IPS-20b (cell line): ENCODE measurements at regions not wholly inside any gene's neighbourhood (a gene's known extent, or its start where the extent isn't known, plus 50 kb on each side); places are given as distances from the start of the nearest gene placed in this dataset.

Source experiments
- H3K27ac ChIP-seq: one replicate; pipeline ENCODE4 v1.5.1; 2013; ENCODE audit warnings: low read length
- H3K27me3 ChIP-seq: 2 replicates; pipeline ENCODE4 v1.6.1; 2013; ENCODE audit warnings: mild to moderate bottlenecking, low read length, inconsistent platforms; ENCODE audit not compliant: insufficient read depth
- H3K36me3 ChIP-seq: 2 replicates; pipeline ENCODE4 v1.6.1; 2013; ENCODE audit warnings: low read depth, mild to moderate bottlenecking, inconsistent platforms, low read length, moderate library complexity; ENCODE audit not compliant: insufficient read depth
- H3K4me1 ChIP-seq: 2 replicates; pipeline ENCODE4 v1.6.1; 2013; ENCODE audit warnings: mild to moderate bottlenecking, control low read depth, inconsistent platforms, low read length, moderate library complexity; ENCODE audit not compliant: insufficient read depth
- H3K4me3 ChIP-seq: 2 replicates; pipeline ENCODE4 v1.5.1; 2013; ENCODE audit warnings: mild to moderate bottlenecking, low read length, inconsistent platforms
- H3K9ac ChIP-seq: 2 replicates; pipeline ENCODE4 v1.6.1; 2013; ENCODE audit warnings: low read depth, mild to moderate bottlenecking, inconsistent platforms, low read length, moderate library complexity
- H3K9me3 ChIP-seq: 2 replicates; pipeline ENCODE4 v1.6.1; 2013; ENCODE audit warnings: mild to moderate bottlenecking, low read depth, low read length, inconsistent platforms; ENCODE audit not compliant: insufficient read depth

- Histone ChIP-seq H3K36me3 (no peaks in the 10 kb centered on the region), H3K4me1 (no peaks in the 10 kb centered on the region), H3K27ac (no peak overlapping the region), H3K9me3 (no peaks in the 10 kb centered on the region), H3K9ac (no peak overlapping the region), H3K27me3 (no peaks in the 10 kb centered on the region), H3K4me3 (no peak overlapping the region)
Measured at GRCh38 chr10:105855791-105856190, 1214.7 kb downstream of the SORCS3 start.

- H3K27ac ChIP-seq, result no peak overlapping the region
Measured at GRCh38 chr10:105844676-105845570, 1203.8 kb downstream of the SORCS3 start.

GRCh38 chr10:105844241-105844640 lies 1203.2 kb downstream of the SORCS3 start:
- H3K4me1 ChIP-seq, result peaks cover 24% of the 10 kb centered on the region
- H3K27me3 ChIP-seq, result no peaks in the 10 kb centered on the region
- peak overlapping the region; percentile 43; the same call in 1 of the 2 replicates for H3K4me3 ChIP-seq
- no peak overlapping the region for H3K27ac ChIP-seq
- 0 out of 2 replicates have a peak, but pooled peaks cover under 1% of the 10 kb centered on the region for H3K9me3 ChIP-seq
- H3K36me3 ChIP-seq, result no peaks in the 10 kb centered on the region
- peak overlapping the region; percentile 31; the same call in 1 of the 2 replicates for H3K9ac ChIP-seq

More at GRCh38 chr10:105844676-105845570, 1203.8 kb downstream of the SORCS3 start:
- H3K27me3 ChIP-seq, result no peaks in the 10 kb centered on the region
- peaks cover 24% of the 10 kb centered on the region for H3K4me1 ChIP-seq
- H3K36me3 ChIP-seq, result no peaks in the 10 kb centered on the region
- H3K9me3 ChIP-seq, result peaks cover 4% of the 10 kb centered on the region; the same call in 1 of the 2 replicates
- peak overlapping the region; percentile 43; the same call in 1 of the 2 replicates for H3K4me3 ChIP-seq
- H3K9ac ChIP-seq, result peak overlapping the region; percentile 31; the same call in 1 of the 2 replicates

GRCh38 chr10:105843786-105844185 lies 1202.7 kb downstream of the SORCS3 start:
- Histone ChIP-seq H3K27me3 (no peaks in the 10 kb centered on the region), H3K9me3 (no peaks in the 10 kb centered on the region), H3K9ac (no peak overlapping the region), H3K27ac (no peak overlapping the region), H3K36me3 (no peaks in the 10 kb centered on the region), H3K4me1 (peaks cover 24% of the 10 kb centered on the region), H3K4me3 (peak overlapping the region; percentile 43; the same call in 1 of the 2 replicates)

- Histone ChIP-seq H3K4me1 (peaks cover 27% of the 10 kb centered on the region), H3K27me3 (no peaks in the 10 kb centered on the region), H3K9ac (no peak overlapping the region), H3K9me3 (no peaks in the 10 kb centered on the region), H3K36me3 (no peaks in the 10 kb centered on the region), H3K27ac (no peak overlapping the region), H3K4me3 (no peak overlapping the region)
Measured at GRCh38 chr10:105840288-105840770, 1199.2 kb downstream of the SORCS3 start.

- Histone ChIP-seq H3K27me3 (no peaks in the 10 kb centered on the region), H3K27ac (no peak overlapping the region), H3K4me3 (no peak overlapping the region), H3K36me3 (no peaks in the 10 kb centered on the region), H3K4me1 (peaks cover 10% of the 10 kb centered on the region; the same call in 1 of the 2 replicates), H3K9ac (no peak overlapping the region), H3K9me3 (no peaks in the 10 kb centered on the region)
Measured at GRCh38 chr10:105838392-105838791, 1197.3 kb downstream of the SORCS3 start.

GRCh38 chr10:105837951-105838350 lies 1196.9 kb downstream of the SORCS3 start:
- H3K27ac ChIP-seq, result no peak overlapping the region
- H3K9ac ChIP-seq, result no peak overlapping the region
- no peak overlapping the region for H3K4me3 ChIP-seq
- H3K9me3 ChIP-seq, result no peaks in the 10 kb centered on the region
- H3K4me1 ChIP-seq, result peaks cover 8% of the 10 kb centered on the region; the same call in 1 of the 2 replicates
- no peaks in the 10 kb centered on the region for H3K36me3 ChIP-seq
- H3K27me3 ChIP-seq, result no peaks in the 10 kb centered on the region

GRCh38 chr10:105834261-105835059 lies 1193.4 kb downstream of the SORCS3 start:
- Histone ChIP-seq H3K9ac (no peak overlapping the region), H3K27me3 (no peaks in the 10 kb centered on the region), H3K27ac (no peak overlapping the region), H3K4me3 (no peak overlapping the region), H3K36me3 (no peaks in the 10 kb centered on the region), H3K9me3 (no peaks in the 10 kb centered on the region), H3K4me1 (0 out of 2 replicates have a peak, but pooled peaks cover 3% of the 10 kb centered on the region)

- Histone ChIP-seq H3K27ac (no peak overlapping the region), H3K27me3 (no peaks in the 10 kb centered on the region), H3K4me3 (no peak overlapping the region), H3K9ac (no peak overlapping the region), H3K9me3 (no peaks in the 10 kb centered on the region), H3K4me1 (no peaks in the 10 kb centered on the region), H3K36me3 (no peaks in the 10 kb centered on the region)
Measured at GRCh38 chr10:105827133-105827532, 1186.0 kb downstream of the SORCS3 start.

- Histone ChIP-seq H3K9me3 (no peaks in the 10 kb centered on the region), H3K36me3 (no peaks in the 10 kb centered on the region), H3K4me3 (no peak overlapping the region), H3K4me1 (peaks cover 11% of the 10 kb centered on the region), H3K9ac (no peak overlapping the region), H3K27ac (no peak overlapping the region), H3K27me3 (no peaks in the 10 kb centered on the region)
Measured at GRCh38 chr10:105807935-105808587, 1167.0 kb downstream of the SORCS3 start.

- no peak overlapping the region for H3K9ac ChIP-seq
- no peaks in the 10 kb centered on the region for H3K9me3 ChIP-seq
- H3K36me3 ChIP-seq, result no peaks in the 10 kb centered on the region
- no peaks in the 10 kb centered on the region for H3K27me3 ChIP-seq
- peaks cover under 1% of the 10 kb centered on the region; the same call in 1 of the 2 replicates for H3K4me1 ChIP-seq
- no peak overlapping the region for H3K27ac ChIP-seq
- H3K4me3 ChIP-seq, result no peak overlapping the region
Measured at GRCh38 chr10:105803206-105803605, 1162.1 kb downstream of the SORCS3 start.
